Heart right ventricle (tissue), 16 donors: ENCODE measurements at regions not wholly inside any gene's neighbourhood (a gene's known extent, or its start where the extent isn't known, plus 50 kb on each side); places are given as distances from the start of the nearest gene placed in this dataset.

Experiments used
- ATAC-seq, 8 donors: fragments of 200-7000 bp; cut with Tn5 transposase; one replicate each; pipeline ENCODE4 v1.9.1; 2020; ENCODE audit warnings: mild to moderate bottlenecking in 8 of 8, moderate library complexity in 8 of 8, moderate number of reproducible peaks in 1 of 8
- DNase-seq, 2 donors: peaks; one replicate each; pipeline ENCODE4 v3.0.0-alpha.2; 2020
- H3K27ac ChIP-seq, 10 donors: fragments of 200-600 bp; sonication (generic) in 2 of 10; one replicate each; pipeline versions ENCODE4 v1.5.0 to v1.8.0; 2020 to 2022; ENCODE audit warnings: mild to moderate bottlenecking in 3 of 10
- H3K27me3 ChIP-seq, 7 donors: fragments of 200-600 bp; one replicate each; pipeline ENCODE4 v1.8.0; 2021 to 2022; ENCODE audit warnings: mild to moderate bottlenecking in 2 of 7
- H3K36me3 ChIP-seq, 9 donors: fragments of 200-600 bp; sonication (generic) in 1 of 9; one replicate each; pipeline versions ENCODE4 v1.5.0 to v1.8.0; 2020 to 2022; ENCODE audit warnings: mild to moderate bottlenecking in 2 of 9
- H3K4me1 ChIP-seq, 9 donors: fragments of 200-600 bp; sonication (generic) in 1 of 9; one replicate each; pipeline versions ENCODE4 v1.5.0 to v1.8.0; 2020 to 2022; ENCODE audit warnings: mild to moderate bottlenecking in 4 of 9
- H3K4me3 ChIP-seq, 10 donors: fragments of 200-600 bp; sonication (generic) in 2 of 10; one replicate each; pipeline versions ENCODE4 v1.5.0 to v1.8.0; 2020 to 2022; ENCODE audit warnings: mild to moderate bottlenecking in 7 of 10, moderate library complexity in 2 of 10
- H3K9me3 ChIP-seq, 11 donors: fragments of 200-600 bp in 10 of 11; sonication (generic) in 2 of 11; one replicate each; pipeline versions ENCODE4 v1.5.0 to v1.8.0; 2013 to 2022; ENCODE audit warnings: mild to moderate bottlenecking in 2 of 11, control low read depth in 1 of 11, moderate library complexity in 1 of 11
- CTCF ChIP-seq, 9 donors: fragments of 200-600 bp; sonication (generic) in 2 of 9; IDR thresholded peaks; one replicate each; pipeline versions ENCODE4 v1.5.0 to v1.8.0; 2021 to 2022; ENCODE audit warnings: antibody characterized with exemption in 9 of 9, mild to moderate bottlenecking in 5 of 9, moderate library complexity in 1 of 9
- WGBS, 2 donors: extraction: QIAGEN DNeasy Blood & Tissue Kit; methylation state at CpG; one replicate each; pipeline ENCODE4 v1.1.7; 2013; ENCODE audit warnings: inconsistent platforms in 1 of 2; 5-methylcytosine and 5-hydroxymethylcytosine counted together
- intact Hi-C, 10 donors: fragments of 100-400 bp; cut with DNase I; formaldehyde crosslinking; loops; one replicate each; pipeline versions ENCODE4 v1.11.1 to v1.14.2; 2022
- donor health status: Arrhythmogenic right ventricular cardiomyopathy.
- donor health status: ischemic (EF 13 %, LVEDD 7.1; RV severe dilation, severe dysfunction).
- donor health status: healthy with polysubstance abuse.
- donor health status: DM: no; HTN: yes; CAD: no.
- donor health status: DM: no; HTN: no; CAD: no.
- donor health status: ischemic (EF 25% LVEDD 6.9; RV normal size, moderate dysfunction).
- donor health status: ischemic (EF 25% LVEDD 5.7; RV mildly dilated, moderate dysfunction).
- donor health status: healthy.
- donor health status: DM: yes; HTN: yes; CAD: no.
- donor health status: Ischemic cardiomyopathy.
- donor health status: ischemic (EF 35%, LVEDD 5.7; RV mildly dilated, moderate dysfunction).
- donor health status: nonischemic (EF 11% LVEDD 7.7; RV severe dilation, severe dysfunction).
- donor health status: DM: yes; HTN: yes; CAD: no.
- donor health status: PGD.
- donor health status: ischemic (EF 29% LVEDD 5.4; RV normal size, mild dysfunction).
- donor health status: nonischemic (EF 23%, LVEDD 6.1; RV moderate dilation, normal function).

GRCh38 chr3:162489853-162490252, 993.2 kb downstream of the OTOL1 start:
- H3K9me3 ChIP-seq, result peaks cover 0 to 9% (median 0%) of the 10 kb centered on the region in 11 donors
- no peak overlapping the region for H3K4me3 ChIP-seq
- TF ChIP-seq CTCF (IDR thresholded peaks at IDR 0.05), result peak in 2 of 9 donors; percentile 28 to 49
- no peak overlapping the region for H3K27ac ChIP-seq
- H3K36me3 ChIP-seq, result no peaks in the 10 kb centered on the region
- 52 to 90% methylated on average over 2 of the region's 2 CpGs for WGBS, 2 donors
- no peaks in the 10 kb centered on the region for H3K4me1 ChIP-seq
- intact Hi-C loops, result no loop called here
- ATAC-seq (peak in 1 of 8 donors; percentile 44), DNase-seq (no peak)
- H3K27me3 ChIP-seq, result no peaks in the 10 kb centered on the region

- Histone ChIP-seq H3K4me3 (no peak overlapping the region), H3K4me1 (no peaks in the 10 kb centered on the region), H3K9me3 (peaks cover 0 to 14% (median 0%) of the 10 kb centered on the region in 11 donors), H3K27me3 (no peaks in the 10 kb centered on the region), H3K36me3 (no peaks in the 10 kb centered on the region), H3K27ac (no peak overlapping the region)
- ATAC-seq (no peak), DNase-seq (no peak)
- 51 to 59% methylated on average over 1 of the region's 1 CpG for WGBS, 2 donors
- intact Hi-C loops, result no loop called here
- no peak for TF ChIP-seq CTCF (IDR thresholded peaks at IDR 0.05)
Measured at GRCh38 chr3:162491952-162492351, 995.3 kb downstream of the OTOL1 start.

GRCh38 chr3:162492446-162493081, 996.0 kb downstream of the OTOL1 start:
- ATAC-seq (no peak), DNase-seq (no peak)
- WGBS, 2 donors, result 38 to 43% methylated on average over 4 of the region's 4 CpGs
- no peaks in the 10 kb centered on the region for H3K36me3 ChIP-seq
- no peak overlapping the region for H3K4me3 ChIP-seq
- H3K27ac ChIP-seq, result no peak overlapping the region
- no peaks in the 10 kb centered on the region for H3K27me3 ChIP-seq
- intact Hi-C loops, result no loop called here
- no peaks in the 10 kb centered on the region for H3K4me1 ChIP-seq
- TF ChIP-seq CTCF (IDR thresholded peaks at IDR 0.05), result no peak
- peaks cover 0 to 15% (median 0%) of the 10 kb centered on the region in 11 donors for H3K9me3 ChIP-seq

- H3K27me3 ChIP-seq, result no peaks in the 10 kb centered on the region
- no peak for DNase-seq
- TF ChIP-seq CTCF (IDR thresholded peaks at IDR 0.05), result no peak
- H3K4me1 ChIP-seq, result no peaks in the 10 kb centered on the region
- H3K27ac ChIP-seq, result no peak overlapping the region
- intact Hi-C loops, result no loop called here
- WGBS, 2 donors, result 55 to 57% methylated on average over 2 of the region's 2 CpGs
- no peak overlapping the region for H3K4me3 ChIP-seq
- H3K9me3 ChIP-seq, result peaks cover 0 to 15% (median 0%) of the 10 kb centered on the region in 11 donors
- ATAC-seq, result no peak
- no peaks in the 10 kb centered on the region for H3K36me3 ChIP-seq
Measured at GRCh38 chr3:162498626-162499025, 1002.0 kb downstream of the OTOL1 start.
